B cell (primary cell): ENCODE measurements at regions not wholly inside any gene's neighbourhood (a gene's known extent, or its start where the extent isn't known, plus 50 kb on each side); places are given as distances from the start of the nearest gene placed in this dataset.

Source experiments
- ATAC-seq: fragments of 200-7000 bp; cut with Tn5 transposase; one replicate; pipeline ENCODE4 v1.10.0; 2021; ENCODE audit warnings: low read depth, mild to moderate bottlenecking, moderate number of reproducible peaks, moderate library complexity
- CTCF ChIA-PET: fragments of 350-600 bp; sonication (Branson Sonifier 250); formaldehyde crosslinking; loops from one replicate; lab custom pipeline; 2021; ENCODE audit warnings: antibody characterized with exemption, inconsistent platforms; lab: Charles Lee
- POLR2A ChIA-PET: fragments of 350-600 bp; sonication (Branson Sonifier 250); formaldehyde crosslinking; loops from one replicate; lab custom pipeline; 2021; ENCODE audit warnings: antibody characterized with exemption; lab: Charles Lee
- DNase-seq: peaks from one replicate; pipeline ENCODE4 v3.0.0; 2013
- H2AFZ ChIP-seq: 2 replicates; pipeline ENCODE4 v1.6.1; 2012; ENCODE audit warnings: mild to moderate bottlenecking, low read depth, low read length; ENCODE audit not compliant: insufficient read depth, poor library complexity, severe bottlenecking
- H3K27ac ChIP-seq, 2 donors: 1 replicate in 1 of 2; 2 replicates in 1 of 2; pipeline ENCODE4 v1.5.1; 2012 to 2013; ENCODE audit warnings: low read length in 2 of 2, mild to moderate bottlenecking in 2 of 2, moderate library complexity in 1 of 2
- H3K27me3 ChIP-seq, 4 experiments: fragments of 200-600 bp in 1 of 4; sonication (generic) in 1 of 4; replicated peaks in 1 of 4; 1 replicate in 2 of 4; 2 replicates in 2 of 4; pipeline versions ENCODE4 v1.6.1 to v1.7.0; 2013 to 2016; ENCODE audit warnings: low read length in 3 of 4, mild to moderate bottlenecking in 2 of 4, mixed read lengths in 1 of 4, moderate library complexity in 1 of 4; ENCODE audit not compliant: insufficient read depth in 4 of 4, control insufficient read depth in 3 of 4; ENCODE audit errors: control extremely low read depth in 1 of 4
- H3K36me3 ChIP-seq, 2 experiments: replicated peaks in 1 of 2; 1 replicate in 1 of 2; 2 replicates in 1 of 2; pipeline versions ENCODE4 v1.6.1 to v1.7.1; 2013; ENCODE audit warnings: low read length in 1 of 2; ENCODE audit not compliant: insufficient read depth in 2 of 2, control insufficient read depth in 1 of 2; ENCODE audit errors: control extremely low read depth in 1 of 2, extremely low read depth in 1 of 2
- H3K4me1 ChIP-seq, 2 donors: fragments of 200-600 bp in 1 of 2; sonication (generic) in 1 of 2; 1 replicate in 1 of 2; 2 replicates in 1 of 2; pipeline versions ENCODE4 v1.5.1 to v1.6.1; 2013 to 2017; ENCODE audit warnings: low read length in 2 of 2; ENCODE audit not compliant: control insufficient read depth in 2 of 2, insufficient read depth in 2 of 2
- H3K4me2 ChIP-seq: replicated peaks from 2 replicates; pipeline ENCODE3; 2012; ENCODE audit warnings: mild to moderate bottlenecking, low read depth, low read length; ENCODE audit not compliant: poor library complexity, severe bottlenecking
- H3K4me3 ChIP-seq, 5 experiments: fragments of 200-600 bp in 1 of 5; sonication (generic) in 1 of 5; 1 replicate in 3 of 5; 2 replicates in 2 of 5; pipeline versions ENCODE4 v1.5.1 to v1.7.0; 2011 to 2016; ENCODE audit warnings: low read length in 4 of 5, mild to moderate bottlenecking in 4 of 5, low read depth in 2 of 5, control low read depth in 1 of 5, moderate library complexity in 1 of 5; ENCODE audit not compliant: insufficient read depth in 1 of 5; ENCODE audit errors: control extremely low read depth in 1 of 5, extremely low read depth in 1 of 5
- H3K79me2 ChIP-seq: fragments of 200-600 bp; sonication (generic); one replicate; pipeline ENCODE4 v1.6.0; 2016; ENCODE audit warnings: low read length; ENCODE audit not compliant: control insufficient read depth, insufficient read depth
- H3K9ac ChIP-seq: fragments of 200-600 bp; sonication (generic); 2 replicates; pipeline ENCODE4 v1.6.1; 2017; ENCODE audit warnings: mild to moderate bottlenecking, low read length, moderate library complexity
- H3K9me3 ChIP-seq, 3 donors: one replicate each; pipeline versions ENCODE4 v1.6.1 to v1.7.1; 2013; ENCODE audit warnings: low read length in 2 of 3; ENCODE audit not compliant: control insufficient read depth in 2 of 3, insufficient read depth in 1 of 3; ENCODE audit errors: control extremely low read depth in 1 of 3
- H4K20me1 ChIP-seq: 2 replicates; pipeline ENCODE4 v1.6.0; 2012; ENCODE audit warnings: mild to moderate bottlenecking, low read length; ENCODE audit not compliant: insufficient read depth, control insufficient read depth, poor library complexity, severe bottlenecking
- H3K27ac Mint-ChIP-seq: one replicate; pipeline ENCODE4 v1.8.0; 2021; ENCODE audit warnings: mixed read lengths
- H3K27me3 Mint-ChIP-seq: one replicate; pipeline ENCODE4 v1.8.0; 2021; ENCODE audit warnings: mixed read lengths
- H3K4me1 Mint-ChIP-seq: one replicate; pipeline ENCODE4 v1.8.0; 2021; ENCODE audit warnings: mixed read lengths
- H3K4me3 Mint-ChIP-seq: one replicate; pipeline ENCODE4 v1.8.0; 2021; ENCODE audit warnings: mixed read lengths
- H3K9me3 Mint-ChIP-seq: one replicate; pipeline ENCODE4 v1.8.0; 2022; ENCODE audit warnings: mixed read lengths; ENCODE audit not compliant: insufficient read depth
- EZH2 ChIP-seq: IDR thresholded peaks from 2 replicates; pipeline ENCODE4 v1.6.1; 2012; ENCODE audit warnings: borderline replicate concordance, low read depth, mild to moderate bottlenecking, moderate library complexity, low read length; ENCODE audit not compliant: insufficient read depth, poor library complexity, severe bottlenecking
- WGBS: methylation state at CpG from one replicate; pipeline ENCODE4 v1.1.5; 2013; ENCODE audit warnings: missing lambda C conversion rate; ENCODE audit not compliant: insufficient coverage; 5-methylcytosine and 5-hydroxymethylcytosine counted together
- intact Hi-C: fragments of 100-400 bp; cut with micrococcal nuclease; formaldehyde crosslinking; loops from one replicate; pipeline ENCODE4 v1.10.0; 2022
- TF ChIP-seq, protein P1 (sequence below): fragments of 200-600 bp; IDR thresholded peaks from one replicate; pipeline ENCODE4 v1.8.0; 2022; ENCODE audit warnings: antibody characterized with exemption, mild to moderate bottlenecking

DNA sequence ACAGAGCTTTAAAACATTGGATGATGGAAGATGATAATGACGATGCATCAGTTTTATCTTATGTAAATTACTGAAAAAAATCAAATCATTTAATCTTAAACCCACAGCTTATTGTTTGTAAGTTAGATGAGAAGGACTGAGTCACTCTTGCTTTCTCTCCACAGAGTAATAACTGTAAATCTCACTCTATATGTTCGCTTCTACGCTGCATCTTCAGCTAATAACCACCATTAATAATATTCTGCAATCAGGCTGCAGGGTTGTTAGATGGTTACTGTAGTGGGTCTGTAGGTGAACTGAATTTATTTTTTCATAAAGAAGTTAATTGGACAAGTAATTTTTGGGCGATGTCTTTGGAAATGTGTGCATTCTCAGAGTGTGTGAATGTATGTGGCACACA lies 260.0 kb downstream of the FAT3 start:
- Mint-ChIP-seq H3K4me3 (no peak overlapping the region), H3K27ac (no peak overlapping the region), H3K27me3 (no peaks in the 10 kb centered on the region), H3K4me1 (no peaks in the 10 kb centered on the region), H3K9me3 (no peaks in the 10 kb centered on the region)
- no peak overlapping the region for H3K9ac ChIP-seq
- intact Hi-C loops = no loop called here
- H3K9me3 ChIP-seq = no peaks in the 10 kb centered on the region
- no peak for TF ChIP-seq EZH2
- TF ChIP-seq, protein P1, sequence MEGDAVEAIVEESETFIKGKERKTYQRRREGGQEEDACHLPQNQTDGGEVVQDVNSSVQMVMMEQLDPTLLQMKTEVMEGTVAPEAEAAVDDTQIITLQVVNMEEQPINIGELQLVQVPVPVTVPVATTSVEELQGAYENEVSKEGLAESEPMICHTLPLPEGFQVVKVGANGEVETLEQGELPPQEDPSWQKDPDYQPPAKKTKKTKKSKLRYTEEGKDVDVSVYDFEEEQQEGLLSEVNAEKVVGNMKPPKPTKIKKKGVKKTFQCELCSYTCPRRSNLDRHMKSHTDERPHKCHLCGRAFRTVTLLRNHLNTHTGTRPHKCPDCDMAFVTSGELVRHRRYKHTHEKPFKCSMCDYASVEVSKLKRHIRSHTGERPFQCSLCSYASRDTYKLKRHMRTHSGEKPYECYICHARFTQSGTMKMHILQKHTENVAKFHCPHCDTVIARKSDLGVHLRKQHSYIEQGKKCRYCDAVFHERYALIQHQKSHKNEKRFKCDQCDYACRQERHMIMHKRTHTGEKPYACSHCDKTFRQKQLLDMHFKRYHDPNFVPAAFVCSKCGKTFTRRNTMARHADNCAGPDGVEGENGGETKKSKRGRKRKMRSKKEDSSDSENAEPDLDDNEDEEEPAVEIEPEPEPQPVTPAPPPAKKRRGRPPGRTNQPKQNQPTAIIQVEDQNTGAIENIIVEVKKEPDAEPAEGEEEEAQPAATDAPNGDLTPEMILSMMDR = no peak
- POLR2A ChIA-PET = no interaction called here
- H2AFZ ChIP-seq = no peak overlapping the region
- DNase-seq = no peak
- H3K27me3 ChIP-seq = no peaks in the 10 kb centered on the region
- no peak overlapping the region for H3K27ac ChIP-seq
- no peak for ATAC-seq
- CTCF ChIA-PET = no interaction called here
- H4K20me1 ChIP-seq = no peaks in the 10 kb centered on the region
- no peaks in the 10 kb centered on the region for H3K79me2 ChIP-seq
- no peak overlapping the region for H3K4me2 ChIP-seq
- WGBS = no CpG with 5 or more reads among the region's 4 CpGs
- H3K4me1 ChIP-seq = no peaks in the 10 kb centered on the region
- H3K36me3 ChIP-seq = no peaks in the 10 kb centered on the region
- no peak overlapping the region for H3K4me3 ChIP-seq

DNA sequence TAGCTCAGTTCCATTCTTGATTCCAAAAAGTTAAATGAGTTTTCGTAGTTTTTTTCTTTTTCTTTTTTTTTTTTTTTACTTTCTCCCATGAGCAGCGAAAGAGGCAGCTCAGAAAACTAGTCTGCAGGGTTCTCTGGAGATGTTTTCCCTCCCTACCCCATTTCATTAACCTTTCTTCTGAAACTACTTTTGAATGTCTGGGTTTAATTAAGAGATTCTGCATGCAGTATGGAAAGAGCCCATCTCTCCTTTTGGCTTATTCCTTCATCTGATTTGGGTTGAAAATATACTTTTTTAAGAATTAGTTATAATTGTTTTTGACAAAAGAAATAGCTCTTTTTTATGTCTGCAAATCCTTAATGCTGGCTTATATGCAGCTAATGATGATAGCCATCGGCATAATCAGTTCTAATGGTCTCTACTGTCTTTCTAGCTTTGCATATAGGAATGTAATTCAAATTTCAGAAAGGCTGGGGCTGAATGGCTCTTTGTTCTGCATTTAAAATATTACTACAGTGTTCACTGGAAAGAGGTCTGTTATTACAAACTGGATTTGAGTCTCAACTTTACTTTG lies 265.3 kb downstream of the FAT3 start:
- Mint-ChIP-seq H3K4me3 (no peak overlapping the region), H3K4me1 (no peaks in the 10 kb centered on the region), H3K27ac (no peak overlapping the region), H3K9me3 (no peaks in the 10 kb centered on the region), H3K27me3 (no peaks in the 10 kb centered on the region)
- H3K9ac ChIP-seq = no peak overlapping the region
- ChIA-PET POLR2A (no interaction called here), CTCF (no interaction called here)
- H3K79me2 ChIP-seq = no peaks in the 10 kb centered on the region
- no peaks in the 10 kb centered on the region for H3K36me3 ChIP-seq
- H3K4me2 ChIP-seq = no peak overlapping the region
- ATAC-seq (no peak), DNase-seq (no peak)
- H3K27ac ChIP-seq = no peak overlapping the region
- no CpG with 5 or more reads among the region's 3 CpGs for WGBS
- H4K20me1 ChIP-seq = no peaks in the 10 kb centered on the region
- H3K9me3 ChIP-seq = no peaks in the 10 kb centered on the region
- no peaks in the 10 kb centered on the region for H3K4me1 ChIP-seq
- no peak overlapping the region for H2AFZ ChIP-seq
- TF ChIP-seq, protein P1 = no peak
- no peak for TF ChIP-seq EZH2
- intact Hi-C loops = no loop called here
- H3K4me3 ChIP-seq = no peak overlapping the region
- no peaks in the 10 kb centered on the region for H3K27me3 ChIP-seq
